ENCODE measurements at regions not wholly inside any gene's neighbourhood (a gene's known extent, or its start where the extent isn't known, plus 50 kb on each side); places are given as distances from the start of the nearest gene placed in this dataset.
"Not testable (repeated sequence)": the region's sequence is repeated elsewhere in the genome, so short reads cannot be mapped to it uniquely, and the experiment has no call there.

GRCh38 chr3:107208796-107209195, 168.4 kb upstream of the CCDC54 start:
- no peak for DNase-seq

GRCh38 chr3:107209302-107209990, 167.8 kb upstream of the CCDC54 start:
- no peak for DNase-seq

- DNase-seq, result no peak
These were observed 165.6 kb upstream of the CCDC54 start for GRCh38 chr3:107211608-107212007.

- DNase-seq, result no peak
These were observed 164.6 kb upstream of the CCDC54 start for GRCh38 chr3:107212618-107213017.

GRCh38 chr3:107213044-107213669, 164.1 kb upstream of the CCDC54 start:
- DNase-seq, result no peak

- no peak for DNase-seq
These were observed 161.0 kb upstream of the CCDC54 start for GRCh38 chr3:107216229-107216628.

- no peak for DNase-seq
These were observed 160.5 kb upstream of the CCDC54 start for GRCh38 chr3:107216711-107217110.

GRCh38 chr3:107217172-107217571, 160.1 kb upstream of the CCDC54 start:
- DNase-seq, result no peak

- no peak for DNase-seq
These were observed 158.4 kb upstream of the CCDC54 start for GRCh38 chr3:107218864-107219269.

- DNase-seq, result no peak
These were observed 156.7 kb upstream of the CCDC54 start for GRCh38 chr3:107220538-107220937.

GRCh38 chr3:107221856-107222255, 155.4 kb upstream of the CCDC54 start:
- DNase-seq, result no peak

- DNase-seq, result no peak
These were observed 154.3 kb upstream of the CCDC54 start for GRCh38 chr3:107222907-107223306.

- DNase-seq, result no peak
These were observed 153.1 kb upstream of the CCDC54 start for GRCh38 chr3:107224026-107224596.

GRCh38 chr3:107227091-107227490, 150.1 kb upstream of the CCDC54 start:
- no peak for DNase-seq

GRCh38 chr3:107233877-107234276, 143.4 kb upstream of the CCDC54 start:
- not testable (repeated sequence) for DNase-seq

- DNase-seq, result no peak
These were observed 141.9 kb upstream of the CCDC54 start for GRCh38 chr3:107235193-107235927.

GRCh38 chr3:107235928-107236315, 141.3 kb upstream of the CCDC54 start:
- DNase-seq, result peak in 1 of 2 experiments; percentile 34

- DNase-seq, result no peak
These were observed 140.4 kb upstream of the CCDC54 start for GRCh38 chr3:107236655-107237337.

GRCh38 chr3:107238787-107239186, 138.5 kb upstream of the CCDC54 start:
- DNase-seq, result no peak

GRCh38 chr3:107239703-107240102, 137.5 kb upstream of the CCDC54 start:
- DNase-seq, result no peak

GRCh38 chr3:107240183-107241091, 136.8 kb upstream of the CCDC54 start:
- no peak for DNase-seq

- no peak for DNase-seq
These were observed 136.0 kb upstream of the CCDC54 start for GRCh38 chr3:107241217-107241616.

All from NCI-H187 (cell line).